GM19240 (cell line): ENCODE measurements at regions not wholly inside any gene's neighbourhood (a gene's known extent, or its start where the extent isn't known, plus 50 kb on each side); places are given as distances from the start of the nearest gene placed in this dataset.
"Not testable (repeated sequence)": the region's sequence is repeated elsewhere in the genome, so short reads cannot be mapped to it uniquely, and the experiment has no call there.

ENCODE experiments used
- DNase-seq: peaks from one replicate; pipeline ENCODE4 v3.0.0; 2011; ENCODE audit warnings: low spot score; ENCODE audit not compliant: insufficient read length

DNA sequence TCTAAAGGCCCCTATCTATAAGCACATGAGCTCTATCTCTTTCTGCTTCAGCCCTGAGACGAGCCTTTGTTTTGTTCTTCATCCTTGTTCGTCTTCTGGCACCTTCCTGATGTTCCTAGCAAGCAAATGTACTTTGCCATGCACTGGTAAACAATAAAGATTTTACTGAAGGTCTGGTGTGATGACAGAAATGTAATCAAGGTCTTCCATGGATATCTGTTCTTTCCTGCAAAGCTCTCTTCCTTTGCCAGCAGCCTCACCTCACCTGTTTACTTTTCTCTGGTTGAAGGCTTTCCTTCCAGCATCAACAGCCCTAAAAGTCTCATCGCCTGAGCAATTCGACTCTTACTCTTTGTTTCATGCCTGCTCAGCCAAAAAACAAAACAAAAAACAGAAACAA is 330.3 kb downstream of the PCNX1 start:
- DNase-seq = no peak

DNA sequence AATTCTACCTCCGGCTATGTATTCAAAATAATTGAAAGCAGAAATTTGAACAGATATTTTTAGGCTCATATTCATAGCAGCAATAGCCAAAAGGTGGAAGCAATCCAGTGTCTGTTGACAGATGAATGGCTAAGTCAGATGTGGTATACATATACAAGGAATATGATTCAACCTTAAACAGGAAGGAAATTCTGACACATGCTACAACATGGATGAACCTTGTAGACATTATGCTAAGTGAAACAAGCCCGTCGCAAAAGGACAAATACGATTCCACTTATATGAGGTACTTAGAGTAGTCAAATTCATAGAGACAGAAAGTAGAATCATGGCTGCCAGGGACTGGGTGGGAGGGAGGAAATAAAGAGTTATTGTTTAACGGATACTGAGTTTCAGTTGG is 331.6 kb downstream of the PCNX1 start:
- DNase-seq = no peak

- no peak for DNase-seq
Measured at GRCh38 chr14:71240171-71240570, 332.9 kb downstream of the PCNX1 start.

DNA sequence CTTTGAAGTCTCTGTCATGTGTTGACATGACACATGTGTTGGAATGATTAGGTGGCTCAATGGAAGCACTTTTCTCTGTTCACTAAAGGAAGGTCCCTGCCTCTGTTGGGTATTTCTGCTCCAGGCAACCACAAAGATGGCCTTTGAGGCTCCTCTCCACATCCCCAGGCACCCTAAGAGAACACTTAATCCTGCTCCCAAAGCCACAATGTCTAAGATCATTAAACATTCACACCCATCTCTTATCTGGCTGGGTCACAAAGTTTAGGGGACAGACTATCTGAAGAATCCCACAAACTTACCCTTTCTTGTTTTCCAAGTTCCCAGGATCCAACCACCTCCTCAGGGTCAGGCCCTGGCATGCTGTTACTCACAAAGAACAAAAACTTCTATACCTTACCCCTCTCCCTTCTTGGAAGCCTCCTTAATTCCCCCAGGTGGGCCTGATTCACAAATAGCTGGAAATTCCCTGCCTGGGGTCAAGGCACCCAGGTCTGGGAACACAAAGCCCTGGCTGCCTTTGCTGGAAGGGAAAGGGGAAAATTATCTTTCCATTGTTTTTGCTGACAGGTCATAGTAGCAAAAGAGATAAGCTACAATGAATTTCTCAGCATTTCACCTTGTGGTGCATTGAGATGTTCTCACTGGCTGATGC is 333.7 kb downstream of the PCNX1 start:
- no peak for DNase-seq

DNA sequence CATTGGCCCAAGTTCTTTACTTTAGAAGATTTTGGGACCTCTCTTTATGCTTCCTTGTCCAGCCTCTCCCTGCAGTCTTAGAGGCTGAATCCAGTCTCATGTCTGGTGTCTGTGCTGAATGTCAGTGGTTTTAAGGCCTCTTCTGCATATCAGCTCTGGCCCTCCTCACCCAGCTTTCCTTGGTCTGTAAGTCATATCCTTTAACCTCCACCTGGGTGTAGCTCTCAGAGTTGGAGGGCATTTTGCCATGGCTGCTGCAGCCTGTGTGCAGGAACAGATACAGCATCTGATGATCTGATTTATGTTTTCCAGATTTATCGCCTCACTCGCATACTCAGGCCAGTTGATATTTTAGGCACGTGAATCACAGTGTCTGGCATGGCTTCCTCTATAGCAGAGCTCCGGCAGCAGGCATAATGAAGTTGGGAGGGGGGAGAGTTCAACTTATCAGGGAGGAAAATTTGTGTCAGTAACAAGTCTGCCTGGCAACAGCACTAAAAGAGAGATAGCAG is 335.0 kb downstream of the PCNX1 start:
- DNase-seq = no peak

- no peak for DNase-seq
Measured at GRCh38 chr14:71243697-71244096, 336.4 kb downstream of the PCNX1 start.

DNA sequence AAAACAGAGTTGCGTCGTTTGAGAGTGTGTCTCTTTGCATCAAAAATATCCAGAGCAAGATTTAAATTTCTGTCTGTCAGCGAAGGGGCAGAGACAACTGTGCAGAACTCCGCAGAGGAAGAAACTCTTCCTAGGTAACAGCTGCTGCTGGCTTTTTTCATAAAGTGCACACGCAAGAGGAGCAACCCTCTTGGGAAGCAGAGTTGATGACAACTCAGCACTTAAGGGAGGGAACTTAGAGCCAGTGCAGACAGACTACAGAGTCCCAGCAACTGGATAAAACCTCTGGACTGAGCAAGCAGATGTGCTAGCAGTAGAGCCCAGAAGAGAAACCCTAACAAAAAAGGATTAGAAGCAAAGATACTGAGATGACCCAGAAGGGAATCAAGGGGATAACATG is 337.1 kb downstream of the PCNX1 start:
- DNase-seq = no peak

DNA sequence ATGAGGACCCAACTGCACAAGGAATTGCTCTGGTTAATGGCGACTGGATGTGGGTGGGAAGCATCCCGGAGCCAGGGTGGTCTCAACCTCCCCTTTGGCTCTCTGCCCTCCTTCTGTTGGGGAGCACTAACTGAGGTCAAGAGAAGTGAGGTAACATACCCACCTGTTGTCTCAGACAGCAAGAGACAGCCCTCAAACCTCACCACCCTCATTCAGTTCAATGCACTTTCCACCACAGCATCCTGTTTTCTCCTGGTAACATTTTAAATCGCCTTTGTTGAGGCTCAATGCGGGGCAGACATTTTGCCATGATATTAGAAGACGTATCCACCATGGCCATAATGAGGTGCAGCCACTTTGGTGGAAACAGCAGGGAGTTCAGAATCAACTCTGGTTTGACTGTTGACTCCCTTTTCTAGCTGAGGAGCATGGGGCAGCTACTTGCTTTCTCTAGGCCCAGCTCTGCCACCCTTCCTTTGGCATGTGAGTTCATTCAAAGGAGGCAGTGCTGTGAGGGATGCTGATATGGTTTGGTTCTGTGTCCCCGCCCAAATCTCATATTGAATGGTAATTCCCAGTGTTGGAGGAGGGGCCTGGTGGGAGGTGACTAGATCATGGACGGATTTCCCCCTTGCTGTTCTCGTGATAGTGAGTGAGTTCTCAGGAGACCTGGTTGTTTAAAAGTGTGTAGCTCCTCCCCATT is 338.6 kb downstream of the PCNX1 start:
- DNase-seq = no peak

GRCh38 chr14:71246539-71246938 is 339.3 kb downstream of the PCNX1 start:
- DNase-seq = no peak

GRCh38 chr14:71247106-71247505 is 339.8 kb downstream of the PCNX1 start:
- no peak for DNase-seq

DNA sequence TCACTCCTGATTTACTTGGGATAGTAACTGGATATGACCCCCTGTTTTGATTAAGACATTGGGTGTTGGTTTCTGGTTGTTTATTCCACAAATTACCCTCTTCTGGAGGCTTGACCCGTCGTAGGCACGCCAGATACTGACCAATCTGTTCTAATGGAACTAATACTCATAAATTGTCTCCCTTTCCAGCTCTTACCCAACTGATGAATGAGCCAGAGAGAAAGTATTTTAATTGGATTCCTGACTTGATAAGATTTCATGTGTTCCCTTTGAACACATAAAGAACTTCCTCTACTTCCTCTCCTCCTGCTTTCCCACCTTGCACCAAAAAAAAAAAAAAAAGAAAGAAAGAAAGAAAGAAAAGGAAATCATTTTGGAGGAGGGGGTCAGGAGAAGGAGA is 340.9 kb downstream of the PCNX1 start:
- DNase-seq = no peak

DNA sequence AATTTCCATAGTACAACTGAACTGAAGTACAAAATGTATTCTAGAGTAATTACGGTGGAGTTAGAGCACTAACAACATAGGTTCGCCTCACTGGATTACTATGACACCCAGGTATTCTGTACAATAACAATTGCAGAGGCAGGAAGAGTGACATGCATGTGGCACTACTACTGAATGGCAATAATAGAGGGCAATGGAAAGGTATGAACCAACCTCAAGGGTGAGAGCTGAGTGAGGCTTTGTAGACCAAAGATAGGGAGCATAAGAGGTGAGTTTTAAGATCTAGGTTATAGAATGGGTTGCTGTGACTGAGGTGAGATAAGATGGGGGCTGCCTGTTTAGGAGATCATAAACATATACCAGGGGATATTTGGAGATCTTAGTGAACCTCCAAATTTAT is 343.1 kb downstream of the PCNX1 start:
- no peak for DNase-seq

DNA sequence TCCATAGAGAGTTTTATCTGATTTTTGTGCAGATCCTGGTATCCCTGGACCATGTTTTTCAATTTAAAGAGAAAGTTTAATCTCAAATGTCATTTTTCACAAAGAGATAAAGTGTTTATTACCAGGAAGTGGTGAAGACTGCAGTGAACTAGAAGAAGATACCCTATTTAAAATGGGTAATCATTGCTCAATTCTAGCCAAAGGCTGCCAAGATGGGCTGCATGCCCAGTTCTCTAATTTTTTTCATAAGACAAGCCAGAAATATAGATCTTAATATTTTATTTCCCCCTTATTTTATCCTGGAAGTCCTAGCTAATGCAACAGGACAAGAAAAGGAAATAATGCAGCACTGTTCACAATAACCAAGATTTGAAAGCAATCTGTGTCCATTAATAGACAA is 343.5 kb downstream of the PCNX1 start:
- no peak for DNase-seq

DNA sequence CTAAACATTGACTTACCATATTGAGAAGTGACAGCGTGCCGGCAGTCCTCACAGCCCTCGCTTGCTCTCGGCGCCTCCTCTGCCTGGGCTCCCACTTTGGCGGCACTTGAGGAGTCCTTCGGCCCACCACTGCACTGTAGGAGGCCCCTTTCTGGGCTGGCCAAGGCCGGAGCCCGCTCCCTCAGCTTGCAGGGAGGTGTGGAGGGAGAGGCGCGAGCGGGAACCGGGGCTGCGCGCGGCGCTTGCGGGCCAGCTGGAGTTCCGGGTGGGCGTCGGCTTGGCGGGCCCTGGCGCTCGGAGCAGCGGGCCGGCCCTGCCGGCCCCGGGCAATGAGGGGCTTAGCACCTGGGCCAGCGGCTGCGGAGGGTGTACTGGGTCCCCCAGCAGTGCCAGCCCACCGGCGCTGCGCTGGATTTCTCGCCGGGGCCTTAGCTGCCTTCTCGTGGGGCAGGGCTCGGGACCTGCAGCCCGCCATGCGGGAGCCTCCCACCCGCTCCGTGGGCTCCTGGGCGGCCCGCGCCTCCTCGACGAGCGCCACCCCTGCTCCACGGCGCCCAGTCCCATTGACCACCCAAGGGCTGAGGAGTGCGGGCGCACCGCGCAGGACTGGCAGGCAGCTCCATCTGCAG is 346.9 kb downstream of the PCNX1 start:
- DNase-seq = not testable (repeated sequence)

- no peak for DNase-seq
Measured at GRCh38 chr14:71261206-71261605, 353.9 kb downstream of the PCNX1 start.

DNA sequence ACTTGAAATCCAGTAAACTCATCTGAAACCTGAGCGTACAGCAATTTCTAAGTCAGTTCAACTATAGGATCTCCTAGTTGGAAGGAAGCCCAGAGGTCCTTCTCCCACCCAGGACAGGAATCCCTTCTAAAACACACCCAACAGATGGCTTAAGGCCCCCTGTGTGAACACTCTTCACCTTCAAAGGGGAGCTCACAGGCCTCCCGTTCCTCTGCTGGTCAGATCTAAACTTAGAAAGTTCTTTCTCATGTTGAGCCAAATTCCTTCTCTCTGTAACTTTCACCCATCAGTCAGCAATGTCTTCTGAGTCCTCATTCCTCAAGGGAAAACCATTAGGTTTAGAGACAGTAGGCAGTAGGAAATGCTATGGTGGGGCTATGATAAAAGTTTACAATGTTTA is 355.2 kb downstream of the PCNX1 start:
- no peak for DNase-seq

- DNase-seq = no peak
Measured at GRCh38 chr14:71264260-71264659, 357.0 kb downstream of the PCNX1 start.

DNA sequence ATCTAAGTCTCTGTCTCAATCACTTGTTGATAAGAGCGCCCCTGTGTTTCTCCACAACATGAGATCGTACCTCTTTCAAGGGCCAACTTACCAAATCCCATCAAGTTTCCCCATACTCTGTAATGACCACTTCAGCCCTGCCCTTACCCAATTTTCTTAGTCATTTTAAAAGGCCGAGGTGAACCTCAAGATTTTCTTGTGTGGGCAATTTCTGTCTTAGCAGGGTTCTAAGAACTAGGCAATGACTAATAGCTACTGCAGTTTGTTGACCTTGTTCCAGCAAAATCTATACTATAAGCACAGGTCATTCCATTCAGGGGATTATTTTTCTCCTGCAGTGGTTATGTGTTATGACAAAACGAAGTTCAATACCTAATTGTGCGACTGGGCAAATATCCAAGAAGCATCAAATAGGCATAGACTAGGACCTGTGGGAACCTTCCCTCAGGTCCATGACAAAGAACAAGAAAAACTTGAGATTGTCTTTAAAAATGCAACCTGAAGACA is 359.8 kb downstream of the PCNX1 start:
- DNase-seq = no peak

GRCh38 chr14:71267691-71268090 is 360.4 kb downstream of the PCNX1 start:
- no peak for DNase-seq

GRCh38 chr14:71270111-71270510 is 362.9 kb downstream of the PCNX1 start:
- DNase-seq = no peak

- DNase-seq = no peak
Measured at GRCh38 chr14:71271166-71271945, 364.1 kb downstream of the PCNX1 start.

- no peak for DNase-seq
Measured at GRCh38 chr14:71273366-71273765, 366.1 kb downstream of the PCNX1 start.
